Ramos (cell line): ENCODE measurements at regions not wholly inside any gene's neighbourhood (a gene's known extent, or its start where the extent isn't known, plus 50 kb on each side); places are given as distances from the start of the nearest gene placed in this dataset.
"Not testable (repeated sequence)": the region's sequence is repeated elsewhere in the genome, so short reads cannot be mapped to it uniquely, and the experiment has no call there.

Experiments used
- in situ Hi-C: fragments of 300-500 bp; cut with MboI; formaldehyde crosslinking; loops from one replicate; pipeline ENCODE4 v1.14.3; 2022; ENCODE audit warnings: low sequenced_read_pairs; ENCODE audit not compliant: unreplicated experiment

DNA sequence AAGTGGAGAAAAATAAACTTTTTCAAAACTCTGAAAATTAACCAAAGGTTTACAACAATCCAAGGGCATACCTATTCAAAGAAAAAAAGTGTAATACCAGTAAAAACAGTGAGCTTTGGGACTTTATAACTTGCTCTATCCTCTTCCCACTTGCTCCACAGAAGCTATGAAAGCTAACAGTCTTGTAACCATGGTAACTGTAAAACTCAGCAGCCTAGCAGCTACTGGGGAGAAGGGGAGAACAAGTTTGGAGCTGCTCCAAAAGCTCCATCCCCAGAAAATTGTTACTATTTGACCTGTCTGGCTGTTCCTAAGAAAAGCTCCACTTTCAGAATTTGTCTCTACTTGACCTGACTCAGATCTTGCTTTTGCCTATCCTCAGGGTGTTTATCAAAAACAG is 191.5 kb downstream of the OTUD1 start:
- in situ Hi-C loops = no loop called here

DNA sequence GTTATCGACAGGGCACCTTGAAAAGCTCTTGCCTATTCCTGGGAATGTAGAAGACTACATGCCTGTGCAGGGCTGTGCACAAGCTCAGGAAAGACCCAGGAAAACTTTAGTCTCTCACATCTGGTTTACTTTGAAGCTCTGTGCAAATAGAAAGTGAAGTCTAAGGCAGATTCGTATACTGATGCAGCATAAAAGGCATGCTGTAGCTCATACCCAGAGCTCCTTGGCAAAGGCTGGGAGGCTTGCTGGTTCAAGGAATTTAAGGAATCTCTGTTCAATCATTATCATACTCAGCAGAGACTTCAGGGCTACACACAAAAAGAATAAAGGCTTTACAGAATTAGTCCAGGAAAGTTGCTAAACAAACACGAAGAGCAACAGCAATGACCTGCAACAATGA is 192.0 kb downstream of the OTUD1 start:
- in situ Hi-C loops = no loop called here

GRCh38 chr10:23643111-23643780 is 204.4 kb downstream of the OTUD1 start:
- in situ Hi-C loops = no loop called here

DNA sequence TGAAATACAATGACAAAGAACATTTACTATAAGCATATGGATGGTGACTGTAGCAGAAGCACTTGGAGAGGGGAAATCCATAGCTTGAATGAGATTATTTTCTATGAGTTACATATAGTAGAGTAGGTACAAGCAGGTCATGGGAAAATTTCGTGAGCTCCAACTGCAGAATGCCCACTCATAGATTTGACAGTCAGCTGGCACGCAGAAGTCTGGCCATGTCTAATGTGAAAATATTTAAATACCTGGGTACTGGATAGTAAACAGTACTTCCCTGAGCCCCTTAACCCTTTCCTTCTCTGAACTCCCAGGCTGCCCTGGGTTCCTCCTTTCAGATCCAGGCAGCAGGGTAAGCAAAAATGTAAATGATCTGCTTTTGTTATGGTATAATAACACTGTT is 209.7 kb downstream of the OTUD1 start:
- in situ Hi-C loops = no loop called here

GRCh38 chr10:23656735-23657134 is 217.9 kb downstream of the OTUD1 start:
- in situ Hi-C loops = no loop called here

DNA sequence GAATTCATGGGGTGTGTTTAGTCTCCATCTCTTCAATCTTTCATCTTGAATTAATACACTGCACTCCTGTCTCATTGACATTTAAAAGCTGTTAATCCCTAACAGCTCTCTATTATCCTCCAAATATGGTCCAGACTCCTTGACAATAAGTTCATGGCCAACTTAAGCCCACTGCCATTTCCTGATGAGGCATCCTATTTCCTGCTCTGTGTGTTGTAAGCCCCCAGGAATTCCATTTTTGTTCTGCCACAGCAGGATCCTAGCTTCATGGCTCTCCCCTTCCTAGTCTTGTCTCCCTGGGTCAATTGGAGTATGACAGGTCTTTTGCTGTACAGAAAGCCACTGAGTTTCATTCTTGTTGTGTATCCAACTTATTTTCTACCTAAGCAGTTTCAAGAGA is 218.8 kb downstream of the OTUD1 start:
- in situ Hi-C loops = no loop called here

DNA sequence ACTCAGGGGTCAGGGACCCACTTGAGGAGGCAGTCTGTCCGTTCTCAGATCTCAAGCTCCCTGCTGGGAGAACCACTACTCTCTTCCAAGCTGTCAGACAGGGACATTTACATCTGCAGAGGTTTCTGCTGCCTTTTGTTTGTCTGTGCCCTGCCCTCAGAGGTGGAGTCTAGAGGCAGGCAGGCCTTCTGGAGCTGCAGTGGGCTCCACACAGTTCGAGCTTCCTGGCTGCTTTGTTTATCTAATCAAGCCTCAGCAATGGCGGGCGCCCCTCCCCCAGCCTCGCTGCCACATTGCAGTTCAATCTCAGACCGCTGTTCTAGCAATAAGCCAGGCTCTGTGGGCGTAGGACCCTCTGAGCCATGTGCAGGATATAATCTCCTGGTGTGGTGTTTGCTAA is 233.0 kb downstream of the OTUD1 start:
- in situ Hi-C loops = not testable (repeated sequence)

GRCh38 chr10:23675585-23675984 is 236.7 kb downstream of the OTUD1 start:
- in situ Hi-C loops = no loop called here

DNA sequence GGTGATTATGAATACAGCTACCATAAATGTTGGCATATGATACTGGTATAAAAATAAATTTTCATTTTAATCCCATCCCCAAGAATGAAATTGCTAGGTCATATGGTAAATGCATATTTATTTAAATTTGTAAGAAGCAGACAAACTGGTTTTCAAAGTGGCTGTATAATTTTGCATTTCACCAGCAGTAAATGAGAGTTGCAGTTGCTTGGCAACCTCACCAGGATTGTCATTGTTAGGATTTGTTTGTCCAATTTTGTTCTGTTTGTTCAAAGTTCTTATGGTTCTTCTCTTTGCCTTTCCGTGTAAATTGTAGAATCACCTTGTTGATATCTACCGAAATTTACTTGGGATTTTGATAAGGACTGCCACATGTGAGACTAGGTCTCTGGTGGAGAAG is 237.4 kb downstream of the OTUD1 start:
- in situ Hi-C loops = no loop called here

- in situ Hi-C loops = no loop called here
These were observed 247.8 kb downstream of the OTUD1 start for GRCh38 chr10:23686722-23687121.

GRCh38 chr10:23692736-23693135 is 253.9 kb downstream of the OTUD1 start:
- in situ Hi-C loops = no loop called here

GRCh38 chr10:23693501-23693901 is 254.6 kb downstream of the OTUD1 start:
- in situ Hi-C loops = no loop called here

- in situ Hi-C loops = no loop called here
These were observed 255.1 kb downstream of the OTUD1 start for GRCh38 chr10:23693925-23694324.

DNA sequence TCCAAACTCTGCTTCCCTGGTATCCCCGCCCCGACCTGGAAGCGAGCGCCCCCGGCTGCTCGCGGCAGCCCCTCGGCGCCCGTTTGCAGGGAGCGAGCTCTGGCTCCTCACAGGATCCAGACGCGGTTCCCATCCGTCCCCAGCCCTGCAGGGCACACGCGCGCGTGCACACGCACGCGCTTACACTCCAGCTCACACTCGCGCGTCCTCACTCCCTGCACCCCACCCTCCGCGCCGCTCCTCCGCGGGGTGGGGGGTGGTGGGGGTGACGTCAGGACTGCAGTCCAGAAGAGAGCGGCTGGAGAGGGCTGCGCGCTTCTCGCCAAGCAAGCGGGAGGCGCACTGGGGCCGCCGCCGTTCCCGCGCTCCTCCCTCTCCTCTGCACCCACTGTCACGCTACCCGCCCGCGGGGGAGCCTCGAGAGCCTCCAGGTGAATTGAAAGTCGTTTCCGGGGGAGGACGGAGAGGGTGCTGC is 255.6 kb downstream of the OTUD1 start:
- in situ Hi-C loops = no loop called here

DNA sequence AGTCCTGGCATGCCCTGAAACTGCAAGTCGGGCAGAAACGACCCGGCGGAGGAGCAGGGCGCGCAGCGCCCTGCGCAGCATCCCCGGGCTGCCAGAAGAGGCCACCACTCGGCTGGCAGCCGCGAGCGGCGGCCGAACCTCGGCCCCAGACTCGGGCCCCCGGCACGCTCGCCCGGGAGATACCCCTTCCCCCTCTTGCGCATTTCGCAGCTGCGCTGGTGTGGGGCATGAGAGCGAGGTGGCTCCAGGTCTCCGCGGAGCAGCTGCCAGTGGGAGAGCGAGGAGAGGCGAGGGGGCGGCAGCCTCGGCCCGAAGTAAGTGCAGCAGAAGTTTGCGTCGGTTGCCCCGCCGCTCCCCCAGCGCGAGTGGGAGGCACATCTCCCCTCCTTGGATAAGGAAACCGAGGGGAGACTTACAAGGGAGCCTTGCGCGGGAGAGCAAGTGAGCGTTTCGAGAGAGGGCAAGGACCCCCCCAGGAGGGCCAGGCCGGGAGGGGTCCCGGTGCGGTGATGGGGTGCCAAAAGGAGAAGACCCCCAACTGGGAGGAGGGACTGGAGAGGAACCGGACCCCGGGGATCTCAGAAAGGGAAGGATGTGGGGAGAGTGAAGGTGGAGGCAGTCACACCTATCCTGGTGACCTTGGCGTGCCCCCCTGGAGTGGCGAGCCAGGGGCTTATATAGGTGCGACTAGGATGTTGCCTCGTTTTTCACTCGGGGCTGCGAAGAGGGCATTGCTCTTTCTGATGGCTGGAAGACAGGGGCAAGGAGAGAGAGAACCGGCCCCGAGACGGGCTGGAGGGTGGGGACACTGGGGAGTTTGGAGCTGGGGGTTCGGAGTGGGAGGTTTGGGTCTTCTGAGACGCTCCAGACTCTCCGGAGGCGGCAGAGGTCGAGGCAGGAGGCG is 256.3 kb downstream of the OTUD1 start:
- in situ Hi-C loops = no loop called here

- in situ Hi-C loops = no loop called here
These were observed 257.0 kb downstream of the OTUD1 start for GRCh38 chr10:23695825-23696420.

- in situ Hi-C loops = no loop called here
These were observed 257.6 kb downstream of the OTUD1 start for GRCh38 chr10:23696476-23696875.

- in situ Hi-C loops = loop anchor here (25.0 kb wide), 1 partner anchor 391 kb away; no protein-coding TSS in a partner anchor
These were observed 264.1 kb downstream of the OTUD1 start for GRCh38 chr10:23702977-23703414.

DNA sequence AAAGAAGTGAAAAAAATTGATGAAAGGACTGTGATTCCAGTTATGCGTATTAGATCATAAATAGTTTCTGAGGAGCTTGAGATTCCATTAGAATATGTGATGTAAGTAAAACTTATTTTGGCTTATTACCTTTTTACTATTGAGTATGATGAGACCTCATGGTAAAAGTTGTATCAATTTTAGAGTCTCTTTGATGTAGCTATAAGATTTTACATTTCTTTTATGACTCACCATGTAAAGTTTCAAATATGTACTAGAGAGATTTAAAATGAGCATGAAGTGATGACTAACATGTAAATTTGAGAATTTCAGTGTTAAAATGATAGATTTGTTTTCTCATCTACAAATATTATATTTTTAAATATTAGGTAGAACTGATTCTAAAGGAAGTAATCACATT is 276.5 kb downstream of the OTUD1 start:
- in situ Hi-C loops = loop anchor here (25.0 kb wide), 1 partner anchor 403 kb away; no protein-coding TSS in a partner anchor

DNA sequence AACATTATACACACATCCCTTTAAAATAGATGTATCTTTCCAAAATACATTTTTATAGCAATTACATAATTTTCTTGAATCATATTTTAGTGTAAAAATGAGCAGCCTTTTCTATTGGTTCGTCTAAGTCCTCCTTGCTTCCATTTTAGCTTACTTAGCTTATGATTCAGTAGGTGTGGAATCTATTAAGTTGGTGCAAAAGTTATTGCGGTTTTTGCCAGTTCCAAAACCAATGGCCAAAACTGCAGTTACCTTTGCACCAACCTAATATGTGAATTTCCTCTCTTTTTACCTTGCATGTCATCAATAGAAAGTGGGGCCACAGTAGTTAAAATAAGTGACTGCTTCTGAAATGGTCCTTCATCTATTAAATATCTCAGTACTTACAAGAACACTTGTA is 279.0 kb downstream of the OTUD1 start:
- in situ Hi-C loops = loop anchor here (25.0 kb wide), 1 partner anchor 406 kb away; no protein-coding TSS in a partner anchor

DNA sequence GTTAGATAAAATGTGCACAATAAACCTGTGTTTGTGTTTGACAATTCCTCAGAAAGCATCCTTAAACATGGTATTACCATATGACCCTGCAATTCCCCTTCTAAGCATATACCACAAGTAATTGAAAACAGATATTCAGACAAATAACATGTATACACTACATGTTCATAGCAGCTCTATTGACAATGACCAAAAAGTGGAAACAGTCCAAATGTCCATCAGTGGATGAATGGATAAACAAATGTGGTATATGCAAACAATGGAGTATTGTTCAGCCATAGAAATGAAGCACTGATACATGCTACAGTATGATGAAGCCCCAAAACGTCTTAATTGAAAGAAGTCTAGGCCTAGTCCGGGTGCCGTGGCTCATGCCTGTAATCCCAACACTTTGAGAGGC is 280.1 kb downstream of the OTUD1 start:
- in situ Hi-C loops = loop anchor here (25.0 kb wide), 1 partner anchor 407 kb away; no protein-coding TSS in a partner anchor
